DMS114 treated with DMSO at 0.1 percent for 48 hours (cell line): ENCODE measurements at regions not wholly inside any gene's neighbourhood (a gene's known extent, or its start where the extent isn't known, plus 50 kb on each side); places are given as distances from the start of the nearest gene placed in this dataset.

Experiments used
- DNase-seq: peaks from one replicate; lab custom pipeline; 2025; ENCODE audit not compliant: unreplicated experiment; lab: John Stamatoyannopoulos, UW

DNA sequence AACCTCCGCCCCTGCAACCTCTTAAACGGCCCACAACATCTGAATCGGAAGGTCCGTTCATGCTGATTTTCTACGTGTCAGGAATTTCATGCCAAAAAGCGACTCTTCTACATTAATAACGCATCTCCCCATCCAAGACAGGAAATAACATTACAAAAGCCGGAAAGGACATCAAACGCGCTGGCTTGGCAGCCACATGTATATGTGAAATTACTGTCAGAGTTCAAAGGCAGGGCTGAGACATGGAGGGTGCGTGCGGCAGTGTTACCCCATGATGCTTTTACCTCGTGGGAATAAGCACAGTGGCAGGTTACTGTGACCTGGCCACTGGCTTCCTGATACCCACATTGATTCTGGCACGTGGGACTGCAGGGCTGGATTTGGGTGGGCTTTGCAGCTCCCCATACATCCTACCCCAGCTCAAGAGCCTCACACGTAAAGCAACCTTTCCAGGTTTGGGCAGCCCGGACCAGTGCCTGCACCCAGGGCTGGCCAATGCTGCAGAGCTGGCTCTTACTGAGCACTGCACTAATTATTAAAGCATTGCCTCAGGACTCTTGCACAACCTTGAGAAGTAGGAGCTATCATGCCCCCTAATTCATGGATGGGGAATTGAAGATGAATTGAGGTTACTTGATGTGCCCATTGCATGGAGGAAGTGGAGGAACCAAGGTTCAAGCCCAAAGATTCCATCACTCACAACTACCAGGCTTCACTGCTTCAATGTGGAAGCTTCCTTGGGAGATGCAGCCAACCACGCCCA lies 120.6 kb upstream of the FOXF1 start:
- no peak for DNase-seq

DNA sequence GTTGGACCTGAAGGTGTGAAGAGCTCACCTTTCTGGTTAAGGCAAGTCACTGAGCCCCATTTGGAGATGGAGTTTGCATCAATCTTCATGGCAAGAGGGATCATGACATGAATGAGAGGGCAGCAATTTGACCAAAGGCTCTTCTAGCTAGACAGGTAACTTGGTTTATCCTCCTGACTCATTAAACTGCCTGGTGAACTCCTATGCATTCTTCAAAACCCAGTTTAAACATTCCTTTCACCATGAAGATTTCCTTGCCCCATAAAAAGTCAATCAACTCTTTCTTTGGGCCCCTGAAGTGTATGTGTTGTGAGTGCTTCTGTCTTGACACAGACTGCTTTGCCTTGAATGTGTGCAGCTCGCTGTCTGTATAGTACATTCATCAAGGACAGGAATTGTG lies 120.0 kb upstream of the FOXF1 start:
- no peak for DNase-seq

DNA sequence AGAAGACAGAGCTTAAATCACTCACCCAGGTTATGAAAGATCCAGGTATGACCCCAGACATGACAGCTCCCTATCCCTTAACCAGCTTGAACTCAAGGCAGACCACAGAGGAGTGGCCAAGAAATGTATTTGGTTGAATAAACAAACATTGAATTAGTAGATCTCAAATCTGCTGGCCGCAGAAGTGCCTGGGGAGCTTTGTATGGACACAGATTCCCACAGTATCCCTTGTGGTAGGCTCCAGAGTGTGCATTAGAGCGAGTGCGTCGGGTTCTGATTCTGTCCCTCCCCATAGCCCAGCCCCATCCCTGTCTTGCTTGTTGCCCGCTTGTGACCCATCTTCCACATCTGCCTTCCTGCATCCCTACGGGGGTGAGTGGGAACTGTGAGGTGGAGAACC lies 118.8 kb upstream of the FOXF1 start:
- DNase-seq = no peak

DNA sequence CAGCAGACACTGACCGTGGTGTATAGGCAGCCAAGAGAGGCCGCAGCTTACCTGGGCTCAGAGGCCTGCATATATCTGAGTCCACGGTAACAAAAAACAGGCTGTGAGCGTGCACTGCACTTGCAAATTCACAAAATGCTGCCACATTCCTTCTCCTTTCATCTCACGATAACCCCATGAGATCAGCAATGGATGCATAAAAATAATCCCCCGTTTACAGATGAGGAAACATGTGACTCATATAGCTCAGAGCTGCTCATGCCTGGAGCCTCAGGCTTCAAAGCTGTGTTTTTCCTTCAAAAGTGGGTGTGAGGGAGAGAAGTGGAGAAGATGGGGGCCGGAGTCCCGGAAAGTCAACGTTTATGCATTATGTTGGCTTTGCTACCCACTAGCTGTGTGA lies 118.3 kb upstream of the FOXF1 start:
- DNase-seq = no peak

DNA sequence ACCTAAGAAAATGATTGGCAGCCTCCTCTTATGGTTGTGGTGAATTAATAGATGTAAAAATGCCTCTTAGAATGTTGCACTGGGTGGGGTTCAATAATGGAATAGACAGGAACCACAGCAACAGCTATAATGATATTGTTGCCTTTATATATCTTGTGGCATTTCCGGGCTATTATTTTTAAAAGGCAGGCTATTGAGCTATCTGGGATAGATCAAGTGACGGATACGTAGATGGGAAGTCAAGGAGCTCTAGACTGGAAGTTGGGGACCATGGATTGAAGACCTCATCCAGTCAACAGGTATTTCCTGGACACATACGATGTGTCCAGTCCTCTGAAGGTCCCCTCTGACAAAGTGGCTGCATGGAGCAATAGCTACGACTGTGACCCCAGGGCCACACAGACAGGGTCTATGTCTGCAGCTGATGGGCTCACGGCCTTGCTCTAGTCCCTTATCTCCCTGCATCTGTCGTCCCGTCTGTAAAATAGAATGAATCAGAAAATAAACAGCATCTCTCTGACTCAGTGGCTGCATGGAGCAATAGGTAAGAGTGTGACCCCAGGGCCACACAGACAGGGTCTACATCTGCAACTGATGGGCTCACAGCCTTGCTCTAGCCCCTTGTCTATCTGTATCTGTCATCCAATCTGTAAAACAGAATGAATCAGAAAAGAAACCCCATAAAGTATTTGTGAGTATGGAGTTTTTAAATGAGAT lies 117.7 kb upstream of the FOXF1 start:
- DNase-seq = no peak

DNA sequence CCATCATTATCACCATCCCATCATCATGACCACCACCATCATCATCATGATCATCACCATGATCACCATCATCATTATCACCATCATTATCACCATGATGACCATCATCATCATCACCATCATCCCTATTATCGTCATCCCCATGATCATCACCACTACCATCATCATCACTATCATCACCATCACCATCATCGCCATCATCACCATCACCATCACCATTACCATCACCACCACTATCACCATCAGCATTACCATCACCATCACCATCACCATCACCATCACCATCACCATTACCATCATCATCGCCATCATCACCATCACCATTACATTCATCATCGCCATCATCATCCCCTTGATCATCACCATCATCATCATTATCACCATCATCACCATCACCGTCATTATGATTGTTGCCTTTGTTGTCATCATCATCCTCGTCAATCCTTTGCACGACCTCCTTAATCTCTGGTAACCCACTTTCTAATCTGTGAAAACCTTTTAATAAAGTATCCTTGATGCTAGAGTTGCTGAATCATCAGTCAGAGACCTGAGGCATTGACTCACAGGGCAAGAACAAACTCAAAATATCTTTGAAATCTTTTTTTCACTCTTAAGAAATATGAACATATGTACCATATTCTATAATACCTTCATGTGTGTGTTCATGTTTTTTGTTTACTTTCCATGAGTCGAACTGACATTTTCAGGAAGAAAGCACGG lies 116.3 kb upstream of the FOXF1 start:
- no peak for DNase-seq

DNA sequence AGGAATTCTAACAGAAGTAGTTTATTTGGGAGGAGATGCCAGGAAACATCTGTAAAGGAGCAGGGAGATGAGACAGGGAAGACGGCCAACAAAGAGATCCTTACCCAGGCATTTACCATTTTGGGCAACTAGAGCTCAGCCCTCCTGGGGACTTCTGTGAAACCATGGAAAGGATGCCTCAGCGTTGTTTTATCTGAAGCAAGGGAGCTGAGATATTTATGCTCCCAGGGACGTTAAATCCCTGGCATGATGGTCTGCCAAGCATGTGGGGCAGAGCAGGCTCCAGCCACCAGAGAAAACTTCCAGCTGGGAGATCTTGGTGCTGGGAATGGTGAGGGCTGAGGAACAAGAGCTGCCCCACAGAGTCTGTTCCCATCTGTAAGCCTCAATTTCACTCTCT lies 114.8 kb upstream of the FOXF1 start:
- no peak for DNase-seq

DNA sequence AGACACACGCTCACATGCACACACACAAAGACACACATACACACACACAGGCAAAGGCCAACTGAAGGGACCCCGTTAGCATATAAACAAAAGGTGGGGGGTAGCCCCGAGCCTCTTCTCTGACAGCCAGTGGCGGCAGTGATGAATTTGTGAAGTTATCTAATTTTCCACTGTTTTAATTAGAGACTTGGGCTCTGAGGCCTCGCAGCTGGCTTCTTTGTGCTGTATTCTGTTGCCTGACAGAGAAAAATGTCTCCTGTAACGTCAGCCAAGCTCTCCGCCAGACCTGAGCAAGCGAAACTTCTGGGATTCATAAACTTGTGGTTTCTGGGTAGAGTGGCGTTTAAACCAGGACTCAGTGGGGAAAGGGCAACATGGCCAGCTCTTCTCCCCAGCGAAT lies 113.9 kb upstream of the FOXF1 start:
- DNase-seq = no peak

DNA sequence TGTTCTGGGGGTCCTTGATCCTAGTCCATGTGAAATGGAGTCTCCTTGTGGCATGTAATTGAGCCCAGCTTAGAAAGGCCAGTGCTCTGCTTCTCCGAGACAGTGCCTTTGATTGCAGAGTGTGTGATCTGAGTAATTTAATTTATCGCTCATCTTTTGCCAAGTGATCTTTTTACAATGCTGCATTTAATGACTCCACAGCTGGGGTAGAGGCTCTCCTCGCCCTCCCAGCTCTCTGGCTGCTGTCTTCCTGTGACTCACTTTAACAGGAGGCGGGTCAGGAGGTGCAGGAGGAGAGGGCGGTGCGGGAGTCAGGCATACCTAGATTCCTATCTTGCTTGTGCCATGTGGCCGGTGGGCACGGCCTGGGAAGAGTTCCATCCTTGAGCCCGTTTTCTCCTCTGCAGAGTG lies 113.4 kb upstream of the FOXF1 start:
- DNase-seq = no peak

DNA sequence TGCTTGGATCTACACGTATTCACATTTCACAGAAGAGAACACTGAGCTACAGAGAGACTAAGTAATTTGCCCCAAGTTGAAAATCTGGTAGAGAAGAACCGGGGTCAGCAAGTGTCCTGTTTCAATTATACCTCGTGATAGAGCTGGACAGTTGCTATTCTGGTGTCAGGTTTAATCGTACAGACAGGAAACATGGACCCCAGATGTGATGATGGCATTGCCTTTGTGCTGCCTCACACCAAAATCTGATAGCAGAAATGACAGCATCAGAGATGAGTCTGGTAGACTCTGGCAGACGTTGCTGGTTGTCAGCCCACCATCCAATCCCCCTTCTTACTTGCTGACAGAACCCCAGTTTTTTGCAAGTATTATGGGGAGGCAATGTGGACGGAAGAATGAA lies 112.1 kb upstream of the FOXF1 start:
- DNase-seq = no peak

DNA sequence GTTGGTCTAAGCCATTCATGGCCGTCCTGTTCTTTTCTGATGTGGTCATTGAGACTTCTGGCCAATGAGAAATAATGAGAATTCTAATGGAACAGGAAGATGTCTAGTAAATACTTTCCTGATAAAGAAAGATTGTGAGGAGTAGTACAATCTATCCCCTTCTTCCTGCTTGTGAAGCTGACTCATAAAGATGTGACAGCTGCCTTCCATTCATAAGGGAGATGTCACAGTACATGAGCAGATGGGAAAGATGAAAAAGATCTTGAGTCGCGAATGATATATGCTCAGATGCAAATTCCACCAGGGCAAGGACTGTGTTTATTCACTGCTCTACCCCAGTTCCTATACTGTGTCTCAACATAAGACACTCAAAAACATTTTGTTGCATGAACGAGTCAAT lies 111.7 kb upstream of the FOXF1 start:
- DNase-seq = no peak

DNA sequence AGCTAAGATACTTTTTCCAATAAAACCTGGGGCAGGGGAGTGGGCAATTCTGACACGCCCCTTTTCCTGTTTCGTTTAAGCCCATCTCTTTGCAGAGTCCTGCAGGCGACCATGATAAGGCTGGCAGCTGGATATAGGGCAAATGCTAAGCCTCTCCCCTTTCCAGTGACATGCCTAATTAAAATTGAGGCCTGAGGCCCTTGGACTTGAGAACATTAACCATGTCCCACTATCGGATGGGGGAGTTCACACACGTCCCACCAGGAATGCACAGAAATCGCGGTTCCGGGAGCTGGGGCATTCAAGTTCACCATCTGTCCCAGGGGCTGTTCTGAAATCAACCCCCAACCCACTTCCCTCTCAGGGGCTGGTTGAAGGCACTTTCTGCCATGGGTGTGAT lies 109.2 kb upstream of the FOXF1 start:
- DNase-seq = no peak

DNA sequence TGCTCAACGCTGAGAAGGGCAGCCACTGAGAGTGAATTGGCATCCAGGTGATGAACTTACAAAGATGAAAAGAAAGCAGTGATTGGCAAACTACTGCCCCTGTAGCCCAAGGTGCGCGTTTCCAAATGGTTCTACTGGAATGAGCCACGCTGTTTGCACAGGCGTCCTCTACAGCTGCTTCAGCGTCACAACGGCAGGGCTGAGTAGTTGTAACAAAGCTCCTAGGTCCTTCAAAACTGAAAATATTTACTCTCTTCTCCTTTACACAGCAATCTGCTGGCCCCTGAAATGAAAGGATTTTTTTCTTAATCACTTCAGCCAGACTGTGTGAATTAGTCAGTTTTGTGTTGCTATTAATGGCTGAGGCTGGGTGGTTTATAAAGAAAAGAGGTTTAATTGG lies 107.2 kb upstream of the FOXF1 start:
- DNase-seq = no peak

DNA sequence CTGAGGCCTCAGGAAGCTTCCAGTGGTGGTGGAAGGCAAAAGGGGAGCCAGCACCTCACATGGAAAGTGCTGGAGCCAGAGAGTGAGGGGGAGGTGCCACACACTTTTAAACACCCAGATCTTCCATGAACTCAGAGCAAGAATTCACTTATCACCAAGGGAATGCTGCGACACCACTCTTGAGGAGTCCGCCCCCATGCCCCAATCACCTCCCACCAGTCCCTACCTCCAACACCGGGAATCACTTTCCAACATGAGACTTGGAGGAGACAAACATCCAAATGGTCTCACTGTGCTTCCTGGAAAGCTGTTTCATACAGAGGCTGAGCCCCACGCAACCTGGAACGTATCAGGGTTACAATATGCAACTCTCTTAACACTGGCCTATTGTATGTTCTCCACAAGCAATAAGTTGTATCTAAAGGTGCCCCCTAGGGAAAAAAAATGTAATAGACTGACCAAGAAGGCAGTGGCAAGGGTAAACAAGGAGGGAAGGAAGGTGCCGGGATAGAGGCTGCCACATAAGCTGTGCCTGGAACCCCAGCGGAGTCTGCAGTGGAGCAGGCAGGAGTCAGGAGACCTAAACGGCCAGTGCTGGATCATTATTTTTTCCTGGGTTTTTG lies 106.7 kb upstream of the FOXF1 start:
- DNase-seq = no peak

DNA sequence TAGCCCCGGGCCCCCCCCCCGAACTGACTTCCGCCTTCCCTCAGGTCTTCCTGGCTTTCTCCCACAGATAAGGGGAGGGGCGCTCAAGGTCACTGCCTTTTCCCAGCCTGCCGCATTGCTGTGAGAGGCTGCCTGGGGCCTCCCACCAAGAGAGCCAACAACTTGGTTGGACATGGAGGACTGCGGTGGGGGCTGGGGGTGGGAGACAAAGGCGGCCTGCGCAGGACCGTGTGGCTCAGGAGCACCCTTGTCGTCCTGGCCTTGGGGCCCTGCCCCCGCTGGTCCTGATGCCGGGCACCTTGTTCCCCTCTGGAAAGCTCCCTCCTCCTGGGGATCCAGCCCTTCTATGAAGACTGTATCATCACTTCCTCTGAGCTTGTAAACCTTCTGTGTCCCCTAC lies 105.6 kb upstream of the FOXF1 start:
- no peak for DNase-seq

DNA sequence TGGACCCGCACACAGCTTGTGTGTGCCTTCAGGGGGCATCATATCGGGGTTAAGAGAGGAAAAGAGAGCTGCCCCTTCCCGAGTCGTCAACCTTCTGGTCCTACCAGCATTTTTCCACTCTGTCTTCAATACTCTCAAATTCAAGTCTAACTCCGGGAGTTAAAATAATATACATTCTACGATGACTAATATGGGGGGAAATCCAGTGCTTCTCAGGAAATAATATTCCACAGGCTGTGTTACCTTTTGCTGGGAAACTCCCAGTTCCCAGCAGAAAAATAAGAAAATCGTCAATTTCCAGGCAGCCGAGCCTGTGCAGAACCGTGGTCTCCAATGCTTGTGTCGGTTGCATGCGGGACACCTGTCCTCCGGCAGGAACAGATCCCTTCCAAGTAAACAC lies 105.0 kb upstream of the FOXF1 start:
- no peak for DNase-seq

DNA sequence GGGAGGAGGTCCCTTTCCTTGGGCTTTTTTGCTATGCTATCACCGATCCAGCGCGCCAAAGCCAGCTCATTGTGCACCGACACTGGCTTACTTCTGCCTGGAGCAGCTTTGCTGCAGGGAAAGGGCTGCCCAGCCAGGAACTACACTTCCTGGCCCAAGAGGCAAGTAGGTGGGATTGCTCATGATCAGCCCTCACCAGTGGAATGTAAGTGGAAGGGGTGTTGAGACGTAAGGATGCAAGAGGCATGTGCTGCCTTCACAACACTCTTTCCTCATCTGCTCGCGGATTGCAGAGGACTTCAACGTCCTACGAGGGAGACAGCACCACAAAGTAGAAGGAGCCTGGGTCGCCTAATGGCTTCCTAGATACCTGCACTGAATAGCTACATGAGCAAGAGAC lies 104.3 kb upstream of the FOXF1 start:
- DNase-seq = no peak

DNA sequence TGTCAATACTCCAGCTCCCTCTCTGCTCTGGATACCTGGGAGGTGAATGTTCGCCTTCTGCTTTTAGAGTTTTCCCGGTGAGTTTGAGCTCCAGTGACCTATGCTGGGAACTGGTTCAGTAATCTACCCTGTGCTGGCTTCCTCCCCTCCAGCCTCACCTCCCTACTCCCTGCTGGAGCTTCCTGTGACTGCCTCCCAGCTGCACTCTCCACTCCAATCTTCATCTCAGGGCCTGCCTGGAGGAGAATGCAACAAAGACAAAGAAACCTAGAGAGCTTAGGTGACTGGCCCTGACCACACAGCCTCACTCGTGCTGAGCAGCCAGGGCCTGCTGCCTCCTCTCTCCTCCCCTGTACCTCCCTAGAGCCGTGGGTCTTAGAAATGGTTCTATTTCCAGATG lies 101.6 kb upstream of the FOXF1 start:
- no peak for DNase-seq

DNA sequence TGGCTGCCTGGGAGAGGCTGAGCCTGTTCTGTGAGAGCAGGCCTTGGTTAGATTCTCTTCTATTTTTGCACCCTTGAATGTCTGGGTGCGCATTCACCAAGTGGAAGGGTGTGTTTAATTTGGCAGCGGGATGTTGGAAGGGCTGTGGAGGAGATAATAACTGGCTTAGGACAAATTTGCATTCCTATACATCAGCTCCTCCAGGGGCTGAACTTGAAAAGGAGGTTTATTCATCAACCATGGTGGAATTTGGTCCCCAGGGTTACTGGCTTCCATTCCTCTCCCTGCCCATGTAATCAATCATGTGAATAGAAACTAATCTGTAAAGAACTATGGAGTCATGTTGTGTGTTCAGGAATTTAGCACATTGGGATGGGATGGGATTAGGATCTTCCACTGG lies 100.2 kb upstream of the FOXF1 start:
- no peak for DNase-seq

DNA sequence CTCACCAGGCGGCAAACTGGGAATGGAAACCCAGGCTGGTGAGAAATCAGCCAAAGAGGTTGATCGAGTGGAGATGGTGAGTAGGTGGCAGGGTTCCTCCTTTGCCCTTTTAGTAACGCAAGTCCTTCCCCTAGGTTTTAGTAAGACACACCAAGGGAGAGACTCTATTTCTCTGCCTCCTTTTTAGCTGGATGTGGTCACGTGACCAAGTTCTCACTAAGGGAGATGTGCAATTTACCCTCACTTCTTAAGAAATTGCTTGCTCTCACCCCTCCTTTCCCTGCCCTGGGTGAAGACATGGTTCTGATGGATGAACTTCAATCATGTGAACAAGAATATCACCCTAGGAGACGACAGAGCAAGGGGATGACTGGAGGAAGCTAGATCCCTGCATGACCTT lies 99.8 kb upstream of the FOXF1 start:
- DNase-seq = no peak

DNA sequence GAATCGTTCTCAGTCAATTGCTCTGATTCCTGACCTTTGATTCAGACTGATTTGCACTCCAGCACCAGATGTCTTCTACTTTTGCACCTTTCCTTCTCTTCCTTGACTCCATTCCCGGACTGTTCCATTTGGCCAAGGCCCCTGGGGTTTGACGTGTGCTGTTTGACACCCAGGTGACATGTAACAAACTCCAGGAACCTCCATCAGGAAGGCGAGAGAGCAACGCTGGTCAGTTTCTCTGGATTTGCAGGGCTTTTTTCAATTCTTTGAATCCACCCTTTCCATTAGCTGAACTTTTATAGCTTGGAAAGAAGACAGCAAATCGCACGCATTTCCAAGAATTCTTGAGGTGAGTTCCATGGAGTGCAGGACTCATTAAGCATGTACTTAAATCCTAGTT lies 98.4 kb upstream of the FOXF1 start:
- no peak for DNase-seq
